Esophagus muscularis mucosa (tissue), 4 donors: ENCODE measurements at regions not wholly inside any gene's neighbourhood (a gene's known extent, or its start where the extent isn't known, plus 50 kb on each side); places are given as distances from the start of the nearest gene placed in this dataset.

Source experiments
- DNase-seq: peaks from one replicate; pipeline ENCODE4 v3.0.0-alpha.2; 2017; ENCODE audit errors: extremely low spot score
- H3K27ac ChIP-seq, 4 donors: fragments of 200-600 bp; sonication (generic); replicated peaks in 1 of 4; 1 replicate in 3 of 4; 2 replicates in 1 of 4; pipeline ENCODE4 v1.5.1; 2016 to 2019; ENCODE audit warnings: mild to moderate bottlenecking in 1 of 4
- H3K27me3 ChIP-seq, 4 donors: fragments of 200-600 bp; sonication (generic); one replicate each; pipeline versions ENCODE4 v1.5.1 to v1.6.0; 2016 to 2019
- H3K36me3 ChIP-seq, 4 donors: fragments of 200-600 bp; sonication (generic); one replicate each; pipeline ENCODE4 v1.5.1; 2016 to 2019
- H3K4me1 ChIP-seq, 4 donors: fragments of 200-600 bp; sonication (generic); one replicate each; pipeline ENCODE4 v1.5.1; 2016 to 2019
- H3K4me3 ChIP-seq, 4 donors: fragments of 200-600 bp; sonication (generic); 1 replicate in 2 of 4; 2 replicates in 2 of 4; pipeline ENCODE4 v1.5.1; 2016 to 2019; ENCODE audit warnings: mild to moderate bottlenecking in 4 of 4, moderate library complexity in 1 of 4
- H3K9me3 ChIP-seq, 4 donors: fragments of 200-600 bp; sonication (generic); 1 replicate in 3 of 4; 2 replicates in 1 of 4; pipeline ENCODE4 v1.5.1; 2016 to 2019
- CTCF ChIP-seq, 3 experiments: fragments of 200-600 bp in 2 of 3; fragments of 450-650 bp in 1 of 3; sonication (generic) in 2 of 3; IDR thresholded peaks; one replicate each; pipeline ENCODE4 v1.5.1; 2017 to 2019; ENCODE audit warnings: antibody characterized with exemption in 3 of 3, mild to moderate bottlenecking in 2 of 3, moderate library complexity in 1 of 3
- EP300 ChIP-seq: sonication (generic); formaldehyde crosslinking; IDR thresholded peaks from one replicate; pipeline ENCODE4 v1.6.1; 2017; ENCODE audit warnings: antibody characterized with exemption
- POLR2A ChIP-seq: fragments of 450-650 bp; IDR thresholded peaks from one replicate; pipeline ENCODE4 v1.6.1; 2017; ENCODE audit warnings: antibody characterized with exemption, moderate library complexity, mild to moderate bottlenecking, low read depth
- POLR2AphosphoS5 ChIP-seq, 2 donors: sonication (generic); formaldehyde crosslinking; IDR thresholded peaks; one replicate each; pipeline ENCODE4 v1.6.1; 2017; ENCODE audit warnings: antibody characterized with exemption in 2 of 2
- WGBS: methylation state at CpG from one replicate; pipeline ENCODE4 v1.1.5; 2018; 5-methylcytosine and 5-hydroxymethylcytosine counted together
- intact Hi-C: fragments of 100-400 bp; cut with DNase I; formaldehyde crosslinking; loops from one replicate; pipeline ENCODE4 v1.15.1; 2023

- Histone ChIP-seq H3K4me1 (no peaks in the 10 kb centered on the region), H3K27me3 (no peaks in the 10 kb centered on the region), H3K36me3 (no peaks in the 10 kb centered on the region), H3K4me3 (no peak overlapping the region), H3K27ac (no peak overlapping the region), H3K9me3 (no peaks in the 10 kb centered on the region)
- WGBS: 78% methylated on average over 3 of the region's 3 CpGs
- intact Hi-C loops: no loop called here
- TF ChIP-seq CTCF (IDR thresholded peaks at IDR 0.05): no peak
- TF ChIP-seq POLR2A: no peak
- TF ChIP-seq EP300: no peak
- no peak for TF ChIP-seq POLR2AphosphoS5 (IDR thresholded peaks at IDR 0.05)
- DNase-seq: no peak
Measured at GRCh38 chr5:62931153-62931950, 352.7 kb downstream of the LRRC70 start.

GRCh38 chr5:62922191-62922590 is 343.6 kb downstream of the LRRC70 start:
- DNase-seq: no peak
- Histone ChIP-seq H3K4me1 (no peaks in the 10 kb centered on the region), H3K9me3 (no peaks in the 10 kb centered on the region), H3K4me3 (no peak overlapping the region), H3K27ac (no peak overlapping the region), H3K36me3 (no peaks in the 10 kb centered on the region), H3K27me3 (no peaks in the 10 kb centered on the region)
- WGBS: 56% methylated on average over 3 of the region's 3 CpGs
- TF ChIP-seq EP300: no peak
- TF ChIP-seq POLR2A: no peak
- no peak for TF ChIP-seq CTCF (IDR thresholded peaks at IDR 0.05)
- TF ChIP-seq POLR2AphosphoS5 (IDR thresholded peaks at IDR 0.05): no peak
- intact Hi-C loops: no loop called here

GRCh38 chr5:62920856-62921255 is 342.2 kb downstream of the LRRC70 start:
- Histone ChIP-seq H3K36me3 (no peaks in the 10 kb centered on the region), H3K27ac (no peak overlapping the region), H3K27me3 (no peaks in the 10 kb centered on the region), H3K9me3 (no peaks in the 10 kb centered on the region), H3K4me3 (no peak overlapping the region), H3K4me1 (no peaks in the 10 kb centered on the region)
- WGBS: 61% methylated on average over 1 of the region's 1 CpG
- intact Hi-C loops: no loop called here
- no peak for TF ChIP-seq CTCF (IDR thresholded peaks at IDR 0.05)
- no peak for TF ChIP-seq POLR2AphosphoS5 (IDR thresholded peaks at IDR 0.05)
- no peak for TF ChIP-seq POLR2A
- TF ChIP-seq EP300: no peak
- no peak for DNase-seq

- H3K9me3 ChIP-seq: peaks cover 0 to 8% (median 0%) of the 10 kb centered on the region in 4 donors
- no peak overlapping the region for H3K4me3 ChIP-seq
- H3K27me3 ChIP-seq: no peaks in the 10 kb centered on the region
- TF ChIP-seq CTCF (IDR thresholded peaks at IDR 0.05) (no peak), POLR2A (no peak), EP300 (no peak), POLR2AphosphoS5 (IDR thresholded peaks at IDR 0.05) (no peak)
- no peak overlapping the region for H3K27ac ChIP-seq
- 56% methylated on average over 1 of the region's 1 CpG for WGBS
- intact Hi-C loops: no loop called here
- DNase-seq: no peak
- H3K36me3 ChIP-seq: no peaks in the 10 kb centered on the region
- no peaks in the 10 kb centered on the region for H3K4me1 ChIP-seq
Measured at GRCh38 chr5:62909326-62909725, 330.7 kb downstream of the LRRC70 start.

GRCh38 chr5:62902126-62902525 is 323.5 kb downstream of the LRRC70 start:
- H3K27me3 ChIP-seq: no peaks in the 10 kb centered on the region
- H3K4me1 ChIP-seq: no peaks in the 10 kb centered on the region
- no peak overlapping the region for H3K4me3 ChIP-seq
- DNase-seq: no peak
- intact Hi-C loops: no loop called here
- no peaks in the 10 kb centered on the region for H3K9me3 ChIP-seq
- WGBS: 69% methylated on average over 2 of the region's 2 CpGs
- no peak overlapping the region for H3K27ac ChIP-seq
- TF ChIP-seq EP300 (no peak), CTCF (IDR thresholded peaks at IDR 0.05) (no peak), POLR2A (no peak), POLR2AphosphoS5 (IDR thresholded peaks at IDR 0.05) (no peak)
- no peaks in the 10 kb centered on the region for H3K36me3 ChIP-seq
